GM23338 (cell line): ENCODE measurements at regions not wholly inside any gene's neighbourhood (a gene's known extent, or its start where the extent isn't known, plus 50 kb on each side); places are given as distances from the start of the nearest gene placed in this dataset.

Experiments
- ATAC-seq: fragments of 200-7000 bp; cut with Tn5 transposase; 3 replicates; pipeline ENCODE4 v1.9.1; 2020
- DNase-seq: peaks from one replicate; pipeline ENCODE4 v3.0.0-alpha.2; 2015; ENCODE audit warnings: low spot score
- H2AFZ ChIP-seq: fragments of 200-600 bp; sonication (generic); 2 replicates; pipeline ENCODE4 v1.8.0; 2016; ENCODE audit warnings: antibody characterized with exemption, mild to moderate bottlenecking, moderate library complexity
- H3F3A ChIP-seq: fragments of 200-600 bp; sonication (generic); replicated peaks from 2 replicates; pipeline ENCODE4 v1.8.0; 2017; ENCODE audit warnings: antibody characterized with exemption, mixed run types, low read depth
- H3K27ac ChIP-seq: fragments of 200-600 bp; sonication (generic); 2 replicates; pipeline ENCODE4 v1.6.1; 2016; ENCODE audit warnings: low read depth
- H3K27me3 ChIP-seq: fragments of 200-600 bp; sonication (generic); 2 replicates; pipeline ENCODE4 v1.8.0; 2016; ENCODE audit warnings: mild to moderate bottlenecking, mixed run types, moderate library complexity; ENCODE audit not compliant: insufficient read depth
- H3K36me3 ChIP-seq: fragments of 200-600 bp; sonication (generic); 2 replicates; pipeline ENCODE4 v1.8.0; 2016; ENCODE audit warnings: mild to moderate bottlenecking; ENCODE audit not compliant: insufficient read depth
- H3K4me1 ChIP-seq: fragments of 200-600 bp; sonication (generic); 2 replicates; pipeline ENCODE4 v1.8.0; 2016; ENCODE audit warnings: mild to moderate bottlenecking, moderate library complexity; ENCODE audit not compliant: insufficient read depth
- H3K4me2 ChIP-seq: fragments of 200-600 bp; sonication (generic); 2 replicates; pipeline ENCODE4 v1.7.1; 2017; ENCODE audit warnings: mixed run types
- H3K4me3 ChIP-seq: fragments of 200-600 bp; sonication (generic); 2 replicates; pipeline ENCODE4 v1.6.1; 2016; ENCODE audit warnings: mixed run types
- H3K79me2 ChIP-seq: fragments of 200-600 bp; sonication (generic); replicated peaks from 2 replicates; pipeline ENCODE4 v1.8.0; 2017; ENCODE audit warnings: mild to moderate bottlenecking; ENCODE audit not compliant: insufficient read depth
- H3K9me2 ChIP-seq: fragments of 200-600 bp; sonication (generic); 2 replicates; pipeline ENCODE4 v1.8.0; 2017; ENCODE audit not compliant: insufficient read depth
- H4K20me1 ChIP-seq: fragments of 200-600 bp; sonication (generic); replicated peaks from 2 replicates; pipeline ENCODE4 v1.8.0; 2017; ENCODE audit warnings: mild to moderate bottlenecking; ENCODE audit not compliant: insufficient read depth
- H3K27ac Mint-ChIP-seq: 2 replicates; pipeline ENCODE4 v1.8.0; 2020; ENCODE audit warnings: inconsistent platforms, mild to moderate bottlenecking, moderate library complexity, mixed read lengths
- H3K27me3 Mint-ChIP-seq: 3 replicates; pipeline ENCODE4 v1.8.0; 2022; ENCODE audit warnings: low read depth, mild to moderate bottlenecking, moderate library complexity, mixed read lengths, inconsistent platforms; ENCODE audit not compliant: insufficient read depth, poor library complexity
- H3K36me3 Mint-ChIP-seq: 3 replicates; pipeline ENCODE4 v1.8.0; 2021; ENCODE audit warnings: low read depth, mild to moderate bottlenecking, inconsistent platforms, moderate library complexity, mixed read lengths
- H3K4me1 Mint-ChIP-seq: 3 replicates; pipeline ENCODE4 v1.8.0; 2020; ENCODE audit warnings: mild to moderate bottlenecking, inconsistent platforms, mixed read lengths
- H3K4me3 Mint-ChIP-seq: 3 replicates; pipeline ENCODE4 v1.8.0; 2021; ENCODE audit warnings: moderate library complexity, mild to moderate bottlenecking, inconsistent platforms, mixed read lengths
- H3K9me3 Mint-ChIP-seq: 3 replicates; pipeline ENCODE4 v1.8.0; 2020; ENCODE audit warnings: moderate library complexity, mild to moderate bottlenecking, inconsistent platforms, mixed read lengths
- CREB1 ChIP-seq: fragments of 250-450 bp; sonication (Bioruptor Pico); IDR thresholded peaks from 2 replicates; pipeline ENCODE4 v1.5.0; 2020; ENCODE audit warnings: low read depth, mild to moderate bottlenecking, moderate library complexity
- EZH2 ChIP-seq: fragments of 200-600 bp; sonication (generic); IDR thresholded peaks from one replicate; pipeline ENCODE4 v1.8.0; 2017; ENCODE audit warnings: antibody characterized with exemption, mild to moderate bottlenecking, low read depth; ENCODE audit not compliant: unreplicated experiment
- JUNB ChIP-seq: IDR thresholded peaks from one replicate; pipeline ENCODE4 v1.6.1; 2016; ENCODE audit warnings: antibody characterized with exemption; ENCODE audit not compliant: unreplicated experiment
- NANOG ChIP-seq: IDR thresholded peaks from 2 replicates; pipeline ENCODE4 v1.6.1; 2016; ENCODE audit warnings: antibody characterized with exemption, borderline replicate concordance
- POLR2AphosphoS5 ChIP-seq: IDR thresholded peaks from 2 replicates; pipeline ENCODE4 v1.6.1; 2016; ENCODE audit warnings: antibody characterized with exemption, low read depth
- REST ChIP-seq: IDR thresholded peaks from one replicate; pipeline ENCODE4 v1.6.1; 2018; ENCODE audit warnings: antibody characterized with exemption; ENCODE audit not compliant: unreplicated experiment
- STAT1 ChIP-seq: IDR thresholded peaks from one replicate; pipeline ENCODE4 v1.6.1; 2016; ENCODE audit warnings: antibody characterized with exemption; ENCODE audit not compliant: unreplicated experiment
- ZNF114 ChIP-seq: fragments of 250-450 bp; sonication (Bioruptor Pico); IDR thresholded peaks from 2 replicates; pipeline ENCODE4 v1.5.0; 2020; ENCODE audit warnings: mild to moderate bottlenecking, moderate library complexity
- ZNF331 ChIP-seq: fragments of 250-450 bp; sonication (Bioruptor Pico); IDR thresholded peaks from 2 replicates; pipeline ENCODE4 v1.5.0; 2020; ENCODE audit warnings: low read depth, mild to moderate bottlenecking, moderate library complexity
- TF ChIP-seq, protein P1 (sequence below): IDR thresholded peaks from 2 replicates; pipeline ENCODE4 v1.6.1; 2016; ENCODE audit warnings: antibody characterized with exemption
- TF ChIP-seq, protein P2 (sequence below): fragments of 250-450 bp; sonication (Bioruptor Pico); IDR thresholded peaks from 2 replicates; pipeline ENCODE4 v1.5.0; 2020; ENCODE audit warnings: mild to moderate bottlenecking, moderate library complexity

GRCh38 chr9:71592400-71592799, 175.9 kb downstream of the CEMIP2 start (continued):
- TF ChIP-seq, protein P1, sequence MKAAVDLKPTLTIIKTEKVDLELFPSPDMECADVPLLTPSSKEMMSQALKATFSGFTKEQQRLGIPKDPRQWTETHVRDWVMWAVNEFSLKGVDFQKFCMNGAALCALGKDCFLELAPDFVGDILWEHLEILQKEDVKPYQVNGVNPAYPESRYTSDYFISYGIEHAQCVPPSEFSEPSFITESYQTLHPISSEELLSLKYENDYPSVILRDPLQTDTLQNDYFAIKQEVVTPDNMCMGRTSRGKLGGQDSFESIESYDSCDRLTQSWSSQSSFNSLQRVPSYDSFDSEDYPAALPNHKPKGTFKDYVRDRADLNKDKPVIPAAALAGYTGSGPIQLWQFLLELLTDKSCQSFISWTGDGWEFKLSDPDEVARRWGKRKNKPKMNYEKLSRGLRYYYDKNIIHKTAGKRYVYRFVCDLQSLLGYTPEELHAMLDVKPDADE = no peak
- no peak for TF ChIP-seq ZNF331 (CRISPR knock-in tag)
- no peak for TF ChIP-seq POLR2AphosphoS5
- TF ChIP-seq EZH2 = no peak

DNA sequence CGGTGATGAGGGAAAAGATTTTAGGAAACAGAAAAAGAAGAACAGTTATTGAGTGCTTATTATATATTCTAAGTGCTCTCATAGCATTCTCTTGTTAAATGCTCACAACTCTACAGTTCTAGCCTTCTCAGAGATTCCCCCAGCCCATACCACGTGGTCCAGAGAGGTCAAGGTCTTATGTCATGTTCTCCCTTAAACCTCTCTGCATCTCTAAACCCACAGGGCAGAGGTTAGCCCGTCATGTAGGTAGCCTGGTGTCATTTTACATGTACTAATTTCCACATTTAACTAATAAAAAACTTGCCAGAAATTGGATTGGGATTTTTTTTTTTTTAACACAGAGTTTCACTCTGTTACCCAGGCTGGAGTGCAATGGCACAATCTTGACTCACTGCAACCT, 178.0 kb downstream of the CEMIP2 start:
- no peak overlapping the region for H3K4me3 ChIP-seq
- Mint-ChIP-seq H3K27me3 (peaks cover 3% of the 10 kb centered on the region), H3K4me3 (no peak overlapping the region), H3K4me1 (no peaks in the 10 kb centered on the region; the same call in 2 of the 3 replicates), H3K36me3 (0 out of 3 replicates have a peak, but pooled peaks cover 3% of the 10 kb centered on the region), H3K9me3 (peaks cover 3% of the 10 kb centered on the region; the same call in 1 of the 3 replicates), H3K27ac (no peak overlapping the region)
- peaks cover 8% of the 10 kb centered on the region for H3K4me1 ChIP-seq
- peaks cover 5% of the 10 kb centered on the region; the same call in 1 of the 2 replicates for H3K36me3 ChIP-seq
- no peaks in the 10 kb centered on the region for H3K79me2 ChIP-seq
- H3K4me2 ChIP-seq = no peak overlapping the region
- no peaks in the 10 kb centered on the region for H3F3A ChIP-seq
- no peaks in the 10 kb centered on the region for H3K27me3 ChIP-seq
- ATAC-seq (no peak), DNase-seq (no peak)
- H2AFZ ChIP-seq = no peak overlapping the region
- H4K20me1 ChIP-seq = no peaks in the 10 kb centered on the region
- H3K9me2 ChIP-seq = peaks cover 8% of the 10 kb centered on the region
- no peak overlapping the region for H3K27ac ChIP-seq
- TF ChIP-seq NANOG = no peak
- TF ChIP-seq, protein P2, sequence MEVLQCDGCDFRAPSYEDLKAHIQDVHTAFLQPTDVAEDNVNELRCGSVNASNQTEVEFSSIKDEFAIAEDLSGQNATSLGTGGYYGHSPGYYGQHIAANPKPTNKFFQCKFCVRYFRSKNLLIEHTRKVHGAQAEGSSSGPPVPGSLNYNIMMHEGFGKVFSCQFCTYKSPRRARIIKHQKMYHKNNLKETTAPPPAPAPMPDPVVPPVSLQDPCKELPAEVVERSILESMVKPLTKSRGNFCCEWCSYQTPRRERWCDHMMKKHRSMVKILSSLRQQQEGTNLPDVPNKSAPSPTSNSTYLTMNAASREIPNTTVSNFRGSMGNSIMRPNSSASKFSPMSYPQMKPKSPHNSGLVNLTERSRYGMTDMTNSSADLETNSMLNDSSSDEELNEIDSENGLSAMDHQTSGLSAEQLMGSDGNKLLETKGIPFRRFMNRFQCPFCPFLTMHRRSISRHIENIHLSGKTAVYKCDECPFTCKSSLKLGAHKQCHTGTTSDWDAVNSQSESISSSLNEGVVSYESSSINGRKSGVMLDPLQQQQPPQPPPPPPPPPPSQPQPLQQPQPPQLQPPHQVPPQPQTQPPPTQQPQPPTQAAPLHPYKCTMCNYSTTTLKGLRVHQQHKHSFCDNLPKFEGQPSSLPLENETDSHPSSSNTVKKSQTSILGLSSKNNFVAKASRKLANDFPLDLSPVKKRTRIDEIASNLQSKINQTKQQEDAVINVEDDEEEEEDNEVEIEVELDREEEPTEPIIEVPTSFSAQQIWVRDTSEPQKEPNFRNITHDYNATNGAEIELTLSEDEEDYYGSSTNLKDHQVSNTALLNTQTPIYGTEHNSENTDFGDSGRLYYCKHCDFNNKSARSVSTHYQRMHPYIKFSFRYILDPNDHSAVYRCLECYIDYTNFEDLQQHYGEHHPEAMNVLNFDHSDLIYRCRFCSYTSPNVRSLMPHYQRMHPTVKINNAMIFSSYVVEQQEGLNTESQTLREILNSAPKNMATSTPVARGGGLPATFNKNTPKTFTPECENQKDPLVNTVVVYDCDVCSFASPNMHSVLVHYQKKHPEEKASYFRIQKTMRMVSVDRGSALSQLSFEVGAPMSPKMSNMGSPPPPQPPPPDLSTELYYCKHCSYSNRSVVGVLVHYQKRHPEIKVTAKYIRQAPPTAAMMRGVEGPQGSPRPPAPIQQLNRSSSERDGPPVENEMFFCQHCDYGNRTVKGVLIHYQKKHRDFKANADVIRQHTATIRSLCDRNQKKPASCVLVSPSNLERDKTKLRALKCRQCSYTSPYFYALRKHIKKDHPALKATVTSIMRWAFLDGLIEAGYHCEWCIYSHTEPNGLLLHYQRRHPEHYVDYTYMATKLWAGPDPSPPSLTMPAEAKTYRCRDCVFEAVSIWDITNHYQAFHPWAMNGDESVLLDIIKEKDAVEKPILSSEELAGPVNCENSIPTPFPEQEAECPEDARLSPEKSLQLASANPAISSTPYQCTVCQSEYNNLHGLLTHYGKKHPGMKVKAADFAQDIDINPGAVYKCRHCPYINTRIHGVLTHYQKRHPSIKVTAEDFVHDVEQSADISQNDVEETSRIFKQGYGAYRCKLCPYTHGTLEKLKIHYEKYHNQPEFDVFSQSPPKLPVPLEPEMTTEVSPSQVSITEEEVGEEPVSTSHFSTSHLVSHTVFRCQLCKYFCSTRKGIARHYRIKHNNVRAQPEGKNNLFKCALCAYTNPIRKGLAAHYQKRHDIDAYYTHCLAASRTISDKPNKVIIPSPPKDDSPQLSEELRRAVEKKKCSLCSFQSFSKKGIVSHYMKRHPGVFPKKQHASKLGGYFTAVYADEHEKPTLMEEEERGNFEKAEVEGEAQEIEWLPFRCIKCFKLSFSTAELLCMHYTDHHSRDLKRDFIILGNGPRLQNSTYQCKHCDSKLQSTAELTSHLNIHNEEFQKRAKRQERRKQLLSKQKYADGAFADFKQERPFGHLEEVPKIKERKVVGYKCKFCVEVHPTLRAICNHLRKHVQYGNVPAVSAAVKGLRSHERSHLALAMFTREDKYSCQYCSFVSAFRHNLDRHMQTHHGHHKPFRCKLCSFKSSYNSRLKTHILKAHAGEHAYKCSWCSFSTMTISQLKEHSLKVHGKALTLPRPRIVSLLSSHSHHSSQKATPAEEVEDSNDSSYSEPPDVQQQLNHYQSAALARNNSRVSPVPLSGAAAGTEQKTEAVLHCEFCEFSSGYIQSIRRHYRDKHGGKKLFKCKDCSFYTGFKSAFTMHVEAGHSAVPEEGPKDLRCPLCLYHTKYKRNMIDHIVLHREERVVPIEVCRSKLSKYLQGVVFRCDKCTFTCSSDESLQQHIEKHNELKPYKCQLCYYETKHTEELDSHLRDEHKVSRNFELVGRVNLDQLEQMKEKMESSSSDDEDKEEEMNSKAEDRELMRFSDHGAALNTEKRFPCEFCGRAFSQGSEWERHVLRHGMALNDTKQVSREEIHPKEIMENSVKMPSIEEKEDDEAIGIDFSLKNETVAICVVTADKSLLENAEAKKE (CRISPR knock-in tag) = no peak
- TF ChIP-seq JUNB = no peak
- TF ChIP-seq REST = no peak
- TF ChIP-seq, protein P1 = no peak
- no peak for TF ChIP-seq ZNF331 (CRISPR knock-in tag)
- no peak for TF ChIP-seq STAT1
- TF ChIP-seq CREB1 (CRISPR knock-in tag) = no peak
- no peak for TF ChIP-seq ZNF114 (CRISPR knock-in tag)
- no peak for TF ChIP-seq EZH2
